Neural cell (in vitro differentiated cells): ENCODE measurements at regions not wholly inside any gene's neighbourhood (a gene's known extent, or its start where the extent isn't known, plus 50 kb on each side); places are given as distances from the start of the nearest gene placed in this dataset.

Source experiments
- H2AFZ ChIP-seq: fragments of 200-600, 300-800 bp; sonication (generic), shearing (Covaris generic); 2 replicates; pipeline ENCODE4 v1.6.0; 2014; ENCODE audit warnings: low read depth, mild to moderate bottlenecking, antibody characterized with exemption, low read length, moderate library complexity
- H3F3A ChIP-seq: fragments of 200-600 bp; shearing (Covaris generic); 2 replicates; pipeline ENCODE4 v1.6.1; 2016; ENCODE audit warnings: mild to moderate bottlenecking, moderate library complexity, mixed read lengths, antibody characterized with exemption, low read length; ENCODE audit not compliant: insufficient read depth, poor library complexity, severe bottlenecking
- H3K27ac ChIP-seq: fragments of 200-600, 300-800 bp; sonication (generic), shearing (Covaris generic); 2 replicates; pipeline ENCODE4 v1.5.1; 2014; ENCODE audit warnings: mild to moderate bottlenecking, low read length, moderate library complexity
- H3K27me3 ChIP-seq: fragments of 300-800, 200-600 bp; sonication (generic), shearing (Covaris generic); 2 replicates; pipeline ENCODE4 v1.6.0; 2014; ENCODE audit warnings: mild to moderate bottlenecking, low read depth, low read length, moderate library complexity; ENCODE audit not compliant: insufficient read depth
- H3K36me3 ChIP-seq: fragments of 300-800, 200-600 bp; sonication (generic), shearing (Covaris generic); 2 replicates; pipeline ENCODE4 v1.5.1; 2014; ENCODE audit warnings: mild to moderate bottlenecking, antibody characterized with exemption, low read length, moderate library complexity; ENCODE audit not compliant: insufficient read depth
- H3K4me2 ChIP-seq: fragments of 300-800, 200-600 bp; sonication (generic), shearing (Covaris generic); 2 replicates; pipeline ENCODE4 v1.6.0; 2014; ENCODE audit warnings: mild to moderate bottlenecking, low read length
- H3K4me3 ChIP-seq: fragments of 300-800, 200-600 bp; sonication (generic), shearing (Covaris generic); 2 replicates; pipeline ENCODE4 v1.5.1; 2014; ENCODE audit warnings: mild to moderate bottlenecking, low read length, moderate library complexity
- H3K79me2 ChIP-seq: fragments of 200-600 bp; shearing (Covaris generic); replicated peaks from 2 replicates; pipeline ENCODE4 v1.6.0; 2014; ENCODE audit warnings: mild to moderate bottlenecking, low read length, moderate library complexity; ENCODE audit not compliant: insufficient read depth
- H3K9ac ChIP-seq: fragments of 300-800, 200-600 bp; sonication (generic), shearing (Covaris generic); 2 replicates; pipeline ENCODE4 v1.6.1; 2016; ENCODE audit warnings: mild to moderate bottlenecking, low read length, mixed read lengths
- H3K9me2 ChIP-seq: fragments of 200-600 bp; shearing (Covaris generic); 2 replicates; pipeline ENCODE4 v1.6.1; 2016; ENCODE audit warnings: mild to moderate bottlenecking, low read length, mixed read lengths; ENCODE audit not compliant: insufficient read depth
- H3K9me3 ChIP-seq: fragments of 200-600, 300-800 bp; sonication (generic), shearing (Covaris generic); 2 replicates; pipeline ENCODE4 v1.6.1; 2016; ENCODE audit warnings: mild to moderate bottlenecking, mixed run types, low read length, moderate library complexity, mixed read lengths
- H4K20me1 ChIP-seq: fragments of 200-600 bp; shearing (Covaris generic); 2 replicates; pipeline ENCODE4 v1.6.1; 2016; ENCODE audit warnings: mild to moderate bottlenecking, mixed run types; ENCODE audit not compliant: insufficient read depth
- CTCF ChIP-seq: fragments of 450-650 bp; IDR thresholded peaks from 2 replicates; pipeline ENCODE4 v1.5.1; 2014; ENCODE audit warnings: antibody characterized with exemption, mild to moderate bottlenecking, moderate library complexity; ENCODE audit not compliant: poor library complexity, severe bottlenecking
- EP300 ChIP-seq: fragments of 450-650 bp; conservative IDR thresholded peaks from 2 replicates; pipeline ENCODE4 v1.6.1; 2014; ENCODE audit warnings: antibody characterized with exemption, mild to moderate bottlenecking, moderate library complexity; ENCODE audit not compliant: poor library complexity, severe bottlenecking
- EZH2 ChIP-seq: fragments of 200-600, 300-800 bp; shearing (Covaris generic), sonication (generic); IDR thresholded peaks from 2 replicates; pipeline ENCODE4 v1.6.1; 2014; ENCODE audit warnings: antibody characterized with exemption, low read length, borderline replicate concordance, mild to moderate bottlenecking; ENCODE audit not compliant: insufficient read depth, poor library complexity, severe bottlenecking
- MXI1 ChIP-seq: fragments of 450-650 bp; conservative IDR thresholded peaks from 2 replicates; pipeline ENCODE4 v1.6.1; 2014; ENCODE audit warnings: antibody characterized with exemption, mild to moderate bottlenecking; ENCODE audit not compliant: poor library complexity, severe bottlenecking
- POLR2AphosphoS5 ChIP-seq: IDR thresholded peaks from 2 replicates; pipeline ENCODE4 v1.6.1; 2012
- RAD21 ChIP-seq: fragments of 450-650 bp; conservative IDR thresholded peaks from 2 replicates; pipeline ENCODE4 v1.6.1; 2014; ENCODE audit warnings: antibody characterized with exemption, mild to moderate bottlenecking, moderate library complexity
- REST ChIP-seq: IDR thresholded peaks from 2 replicates; pipeline ENCODE4 v1.6.1; 2012; ENCODE audit warnings: borderline replicate concordance
- SMC3 ChIP-seq: fragments of 450-650 bp; conservative IDR thresholded peaks from 2 replicates; pipeline ENCODE4 v1.6.1; 2014; ENCODE audit warnings: antibody characterized with exemption, mild to moderate bottlenecking, moderate library complexity; ENCODE audit not compliant: poor library complexity
- TAF1 ChIP-seq: IDR thresholded peaks from 2 replicates; pipeline ENCODE4 v1.6.1; 2012; ENCODE audit warnings: low read depth

- no peaks in the 10 kb centered on the region for H3F3A ChIP-seq
- no peaks in the 10 kb centered on the region for H3K9me3 ChIP-seq
- TF ChIP-seq EP300 = no peak
- TF ChIP-seq TAF1 = no peak
- no peak for TF ChIP-seq SMC3
- no peak for TF ChIP-seq CTCF
- TF ChIP-seq RAD21 = no peak
- TF ChIP-seq REST = no peak
- TF ChIP-seq MXI1 = no peak
- no peak for TF ChIP-seq POLR2AphosphoS5
- no peak for TF ChIP-seq EZH2
- no peaks in the 10 kb centered on the region for H3K79me2 ChIP-seq
- no peak overlapping the region for H3K27ac ChIP-seq
- no peaks in the 10 kb centered on the region for H3K36me3 ChIP-seq
- H3K4me2 ChIP-seq = no peak overlapping the region
- no peaks in the 10 kb centered on the region for H3K9me2 ChIP-seq
- H3K4me3 ChIP-seq = no peak overlapping the region
- H3K9ac ChIP-seq = no peak overlapping the region
- no peaks in the 10 kb centered on the region for H3K27me3 ChIP-seq
- no peaks in the 10 kb centered on the region for H4K20me1 ChIP-seq
- H2AFZ ChIP-seq = no peak overlapping the region
Observed at GRCh38 chr5:110290542-110290941, 435.9 kb downstream of the TMEM232 start.

- Histone ChIP-seq H3F3A (no peaks in the 10 kb centered on the region), H3K4me3 (no peak overlapping the region), H2AFZ (no peak overlapping the region), H4K20me1 (no peaks in the 10 kb centered on the region), H3K9me3 (no peaks in the 10 kb centered on the region), H3K36me3 (no peaks in the 10 kb centered on the region), H3K9ac (no peak overlapping the region), H3K27me3 (no peaks in the 10 kb centered on the region), H3K9me2 (no peaks in the 10 kb centered on the region), H3K27ac (no peak overlapping the region), H3K4me2 (no peak overlapping the region), H3K79me2 (no peaks in the 10 kb centered on the region)
- TF ChIP-seq REST = no peak
- TF ChIP-seq POLR2AphosphoS5 = no peak
- TF ChIP-seq RAD21 = no peak
- no peak for TF ChIP-seq CTCF
- TF ChIP-seq MXI1 = no peak
- TF ChIP-seq EP300 = no peak
- TF ChIP-seq SMC3 = no peak
- no peak for TF ChIP-seq TAF1
- TF ChIP-seq EZH2 = no peak
Observed at GRCh38 chr5:110294281-110294680, 432.2 kb downstream of the TMEM232 start.
